ENCODE measurements at regions not wholly inside any gene's neighbourhood (a gene's known extent, or its start where the extent isn't known, plus 50 kb on each side); places are given as distances from the start of the nearest gene placed in this dataset.

- no peak overlapping the region for H3K4me3 ChIP-seq (ENCODE audit: low read depth, poor library complexity, severe bottlenecking)
- WGBS, 2 donors = 78 to 79% methylated on average over 6 of the region's 6 CpGs
- intact Hi-C loops (cut with DNase I; ENCODE audit: low total_unique reads) = no loop called here
- DNase-seq (ENCODE audit: low spot score in 2 of 2) = no peak
- no peak for TF ChIP-seq CTCF (IDR thresholded peaks at IDR 0.05)
Measured at GRCh38 chr5:96279801-96280542, 153.1 kb downstream of the PCSK1 start.

GRCh38 chr5:96278981-96279380 lies 154.1 kb downstream of the PCSK1 start:
- TF ChIP-seq POLR2A (IDR thresholded peaks at IDR 0.05) = no peak
- TF ChIP-seq CTCF (IDR thresholded peaks at IDR 0.05) = no peak
- H3K4me3 ChIP-seq (ENCODE audit: low read depth, poor library complexity, severe bottlenecking) = no peak overlapping the region
- intact Hi-C loops (cut with DNase I; ENCODE audit: low total_unique reads) = no loop called here
- DNase-seq (ENCODE audit: low spot score in 2 of 2) = no peak
- 53 to 75% methylated on average over 3 of the region's 3 CpGs for WGBS, 2 donors

GRCh38 chr5:96275051-96275450 lies 158.0 kb downstream of the PCSK1 start:
- DNase-seq (ENCODE audit: low spot score in 2 of 2) = no peak
- intact Hi-C loops (cut with DNase I; ENCODE audit: low total_unique reads) = no loop called here
- no peak for TF ChIP-seq CTCF (IDR thresholded peaks at IDR 0.05)
- TF ChIP-seq POLR2A (IDR thresholded peaks at IDR 0.05) = no peak
- no peak overlapping the region for H3K4me3 ChIP-seq (ENCODE audit: low read depth, poor library complexity, severe bottlenecking)
- 90 to 94% methylated on average over 3 of the region's 3 CpGs for WGBS, 2 donors

- TF ChIP-seq POLR2A (IDR thresholded peaks at IDR 0.05) = no peak
- TF ChIP-seq CTCF (IDR thresholded peaks at IDR 0.05) = no peak
- no peak for DNase-seq (ENCODE audit: low spot score in 2 of 2)
- H3K4me3 ChIP-seq (ENCODE audit: low read depth, poor library complexity, severe bottlenecking) = no peak overlapping the region
- 91 to 93% methylated on average over 1 of the region's 1 CpG for WGBS, 2 donors
- intact Hi-C loops (cut with DNase I; ENCODE audit: low total_unique reads) = no loop called here
Measured at GRCh38 chr5:96265487-96265886, 167.6 kb downstream of the PCSK1 start.

- TF ChIP-seq POLR2A (IDR thresholded peaks at IDR 0.05) (no peak), CTCF (IDR thresholded peaks at IDR 0.05) (no peak)
- intact Hi-C loops (cut with DNase I; ENCODE audit: low total_unique reads) = no loop called here
- no peak for DNase-seq (ENCODE audit: low spot score in 2 of 2)
- 87 to 90% methylated on average over 3 of the region's 3 CpGs for WGBS, 2 donors
- H3K4me3 ChIP-seq (ENCODE audit: low read depth, poor library complexity, severe bottlenecking) = no peak overlapping the region
Measured at GRCh38 chr5:96264047-96264446, 169.0 kb downstream of the PCSK1 start.

- WGBS, 2 donors = 51 to 67% methylated on average over 3 of the region's 3 CpGs
- TF ChIP-seq POLR2A (IDR thresholded peaks at IDR 0.05) (no peak), CTCF (IDR thresholded peaks at IDR 0.05) (no peak)
- DNase-seq (ENCODE audit: low spot score in 2 of 2) = no peak
- no peak overlapping the region for H3K4me3 ChIP-seq (ENCODE audit: low read depth, poor library complexity, severe bottlenecking)
- intact Hi-C loops (cut with DNase I; ENCODE audit: low total_unique reads) = no loop called here
Measured at GRCh38 chr5:96262105-96262504, 170.9 kb downstream of the PCSK1 start.

All from lower leg skin (tissue), 4 donors.